OCI-LY3 (cell line): ENCODE measurements at regions not wholly inside any gene's neighbourhood (a gene's known extent, or its start where the extent isn't known, plus 50 kb on each side); places are given as distances from the start of the nearest gene placed in this dataset.

Experiments used
- EZH2phosphoT487 ChIP-seq: fragments of 200-600 bp; shearing (Covaris generic); IDR thresholded peaks from 2 replicates; pipeline ENCODE4 v1.6.1; 2018; ENCODE audit warnings: antibody characterized with exemption, mixed run types, low read depth
- TF ChIP-seq, protein P1 (sequence below): fragments of 200-600, 300-600 bp; sonication (generic); IDR thresholded peaks from 2 replicates; pipeline ENCODE4 v1.5.1; 2014; ENCODE audit warnings: antibody characterized with exemption, low read length, low read depth

DNA sequence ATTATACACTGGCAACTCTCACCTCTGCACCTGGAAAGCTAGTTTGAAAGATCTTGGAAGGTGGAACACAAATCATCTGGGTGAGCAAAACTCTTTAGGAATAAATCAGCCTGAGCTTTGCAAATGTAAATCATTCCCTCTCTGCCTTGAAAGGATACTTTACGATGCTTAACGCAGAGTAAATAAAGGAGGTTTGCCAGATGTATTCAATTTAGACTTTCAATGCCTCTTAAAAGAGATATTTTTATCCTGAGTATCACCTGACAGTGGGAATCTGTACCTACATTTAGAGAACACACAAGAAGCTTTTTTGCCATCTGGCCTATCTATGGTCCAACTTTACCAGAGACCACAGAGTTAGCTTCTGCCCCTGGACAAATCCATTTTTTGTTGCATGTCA is 983.2 kb upstream of the CDH2 start:
- TF ChIP-seq, protein P1, sequence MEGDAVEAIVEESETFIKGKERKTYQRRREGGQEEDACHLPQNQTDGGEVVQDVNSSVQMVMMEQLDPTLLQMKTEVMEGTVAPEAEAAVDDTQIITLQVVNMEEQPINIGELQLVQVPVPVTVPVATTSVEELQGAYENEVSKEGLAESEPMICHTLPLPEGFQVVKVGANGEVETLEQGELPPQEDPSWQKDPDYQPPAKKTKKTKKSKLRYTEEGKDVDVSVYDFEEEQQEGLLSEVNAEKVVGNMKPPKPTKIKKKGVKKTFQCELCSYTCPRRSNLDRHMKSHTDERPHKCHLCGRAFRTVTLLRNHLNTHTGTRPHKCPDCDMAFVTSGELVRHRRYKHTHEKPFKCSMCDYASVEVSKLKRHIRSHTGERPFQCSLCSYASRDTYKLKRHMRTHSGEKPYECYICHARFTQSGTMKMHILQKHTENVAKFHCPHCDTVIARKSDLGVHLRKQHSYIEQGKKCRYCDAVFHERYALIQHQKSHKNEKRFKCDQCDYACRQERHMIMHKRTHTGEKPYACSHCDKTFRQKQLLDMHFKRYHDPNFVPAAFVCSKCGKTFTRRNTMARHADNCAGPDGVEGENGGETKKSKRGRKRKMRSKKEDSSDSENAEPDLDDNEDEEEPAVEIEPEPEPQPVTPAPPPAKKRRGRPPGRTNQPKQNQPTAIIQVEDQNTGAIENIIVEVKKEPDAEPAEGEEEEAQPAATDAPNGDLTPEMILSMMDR = no peak
- TF ChIP-seq EZH2phosphoT487 = no peak
